GM21737 (cell line): ENCODE measurements at regions not wholly inside any gene's neighbourhood (a gene's known extent, or its start where the extent isn't known, plus 50 kb on each side); places are given as distances from the start of the nearest gene placed in this dataset.

Source experiments
- ATAC-seq: cut with Tn5 transposase; IDR thresholded peaks from one replicate; pipeline ENCODE4 v1.9.1; 2021; ENCODE audit warnings: mild to moderate bottlenecking, moderate library complexity; ENCODE audit not compliant: unreplicated experiment

- ATAC-seq = no peak
These were observed 394.0 kb upstream of the HSFY2 start for GRCh38 chrY:19167319-19168201.

- no peak for ATAC-seq
These were observed 375.2 kb upstream of the HSFY2 start for GRCh38 chrY:19148783-19149182.

- ATAC-seq = no peak
These were observed 372.8 kb upstream of the HSFY2 start for GRCh38 chrY:19146296-19146695.

- no peak for ATAC-seq
These were observed 368.6 kb upstream of the HSFY2 start for GRCh38 chrY:19142093-19142492.

GRCh38 chrY:19140285-19140920, 366.9 kb upstream of the HSFY2 start:
- no peak for ATAC-seq

- ATAC-seq = no peak
These were observed 360.9 kb upstream of the HSFY2 start for GRCh38 chrY:19134426-19134825.

- ATAC-seq = no peak
These were observed 357.2 kb upstream of the HSFY2 start for GRCh38 chrY:19130569-19131358.

- ATAC-seq = no peak
These were observed 353.4 kb upstream of the HSFY2 start for GRCh38 chrY:19126889-19127288.

GRCh38 chrY:19124609-19125008, 351.1 kb upstream of the HSFY2 start:
- no peak for ATAC-seq

- no peak for ATAC-seq
These were observed 348.9 kb upstream of the HSFY2 start for GRCh38 chrY:19122450-19122849.

GRCh38 chrY:19098349-19098748, 324.8 kb upstream of the HSFY2 start:
- ATAC-seq = no peak

GRCh38 chrY:19095460-19095859, 321.9 kb upstream of the HSFY2 start:
- no peak for ATAC-seq

- no peak for ATAC-seq
These were observed 309.5 kb upstream of the HSFY2 start for GRCh38 chrY:19083006-19083405.

GRCh38 chrY:19077698-19078113, 304.2 kb upstream of the HSFY2 start:
- no peak for ATAC-seq

- ATAC-seq = no peak
These were observed 303.5 kb upstream of the HSFY2 start for GRCh38 chrY:19076846-19077697.

GRCh38 chrY:19075471-19076253, 302.1 kb upstream of the HSFY2 start:
- no peak for ATAC-seq

- no peak for ATAC-seq
These were observed 293.9 kb upstream of the HSFY2 start for GRCh38 chrY:19067435-19067834.

- ATAC-seq = no peak
These were observed 293.1 kb upstream of the HSFY2 start for GRCh38 chrY:19066447-19067190.

GRCh38 chrY:19065119-19065518, 291.6 kb upstream of the HSFY2 start:
- no peak for ATAC-seq
